GM12878 (cell line): ENCODE measurements at regions not wholly inside any gene's neighbourhood (a gene's known extent, or its start where the extent isn't known, plus 50 kb on each side); places are given as distances from the start of the nearest gene placed in this dataset.

Experiments
- ATAC-seq: fragments of 200-7000 bp; cut with Tn5 transposase; 3 replicates; pipeline ENCODE4 v1.9.1; 2020; ENCODE audit warnings: mild to moderate bottlenecking, moderate library complexity
- BruUV-seq: library from RNA; stranded (reverse); fragments of 400-500 nt; replicated peaks from 2 replicates; lab custom pipeline; 2021; lab: Mats Ljungman, UMichigan
- CTCF ChIA-PET: fragments of 300-600 bp; sonication (Branson Sonifier 250); formaldehyde crosslinking; extraction: SDS; loops from one replicate; lab custom pipeline; 2021; ENCODE audit warnings: inconsistent platforms; lab: Yijun Ruan, JAX
- POLR2A ChIA-PET: fragments of 350-600 bp; formaldehyde crosslinking; extraction: SDS; loops from one replicate; lab custom pipeline; 2021; ENCODE audit warnings: inconsistent platforms; lab: Charles Lee
- RAD21 ChIA-PET: fragments of 300-600 bp; sonication (Branson Sonifier 250); formaldehyde crosslinking; loops from one replicate; lab custom pipeline; 2023; ENCODE audit warnings: antibody characterized with exemption; ENCODE audit not compliant: unreplicated experiment; lab: Charles Lee
- SMC1A ChIA-PET: fragments of 300-600 bp; sonication (Branson Sonifier 250); formaldehyde crosslinking; loops from one replicate; lab custom pipeline; 2023; ENCODE audit not compliant: unreplicated experiment, uncharacterized antibody; lab: Charles Lee
- DNase-seq: peaks from one replicate; pipeline ENCODE4 v3.0.0-alpha.2; 2011; ENCODE audit warnings: low read depth, low spot score
- FAIRE-seq: peaks from 3 replicates; lab custom pipeline; 2011; peaks lifted over from hg19 to GRCh38; lab: Jason Lieb, UNC
- H2AFZ ChIP-seq: 2 replicates; pipeline ENCODE4 v1.6.0; 2011; ENCODE audit warnings: low read depth, low read length, control low read depth; ENCODE audit not compliant: control insufficient read depth
- H3K27ac ChIP-seq: 2 replicates; pipeline ENCODE4 v1.5.1; 2011; ENCODE audit warnings: control low read depth; ENCODE audit not compliant: control insufficient read depth, insufficient read depth
- H3K27me3 ChIP-seq, 2 experiments: replicated peaks in 1 of 2; 2 replicates each; pipeline versions ENCODE4 v1.6.0 to v1.6.1; 2011; ENCODE audit warnings: low read length in 1 of 2; ENCODE audit not compliant: control insufficient read depth in 2 of 2, insufficient read depth in 2 of 2
- H3K36me3 ChIP-seq, 2 experiments: 2 replicates each; pipeline ENCODE4 v1.5.1; 2011; ENCODE audit warnings: low read length in 1 of 2; ENCODE audit not compliant: control insufficient read depth in 2 of 2, insufficient read depth in 2 of 2
- H3K4me1 ChIP-seq: 2 replicates; pipeline ENCODE4 v1.6.1; 2011; ENCODE audit warnings: mild to moderate bottlenecking, low read length, moderate library complexity, mixed read lengths; ENCODE audit not compliant: control insufficient read depth, insufficient read depth
- H3K4me2 ChIP-seq: 2 replicates; pipeline ENCODE4 v1.6.0; 2011; ENCODE audit warnings: control low read depth; ENCODE audit not compliant: control insufficient read depth, insufficient read depth
- H3K4me3 ChIP-seq: fragments of 200-600 bp; sonication (generic); 2 replicates; pipeline ENCODE4 v1.5.1; 2016
- H3K79me2 ChIP-seq: 2 replicates; pipeline ENCODE4 v1.6.0; 2011; ENCODE audit warnings: low read length; ENCODE audit not compliant: control insufficient read depth, insufficient read depth
- H3K9ac ChIP-seq: 2 replicates; pipeline ENCODE4 v1.8.0; 2011; ENCODE audit warnings: low read length, control low read depth, mixed read lengths; ENCODE audit not compliant: control insufficient read depth, insufficient read depth
- H3K9me3 ChIP-seq: replicated peaks from 3 replicates; pipeline ENCODE4 v1.5.1; 2011; ENCODE audit warnings: mild to moderate bottlenecking, low read length; ENCODE audit not compliant: control insufficient read depth, insufficient read depth
- H4K20me1 ChIP-seq: 2 replicates; pipeline ENCODE4 v1.6.0; 2011; ENCODE audit not compliant: control insufficient read depth, insufficient read depth
- BACH1 ChIP-seq: fragments of 450-650 bp; IDR thresholded peaks from 2 replicates; pipeline ENCODE4 v1.6.1; 2017; ENCODE audit warnings: mild to moderate bottlenecking, borderline replicate concordance
- CEBPB ChIP-seq, 2 experiments: fragments of 150-350 bp in 1 of 2; IDR thresholded peaks; 2 replicates each; pipeline ENCODE4 v1.6.1; 2012 to 2014; ENCODE audit warnings: low read depth in 2 of 2, low read length in 2 of 2, borderline replicate concordance in 1 of 2, inconsistent platforms in 1 of 2
- CUX1 ChIP-seq: IDR thresholded peaks from 2 replicates; pipeline ENCODE4 v1.6.1; 2012; ENCODE audit warnings: improper control_type of control experiment, low read depth, low read length; ENCODE audit not compliant: insufficient replicate concordance
- EZH2 ChIP-seq: IDR thresholded peaks from 2 replicates; pipeline ENCODE4 v1.6.1; 2012; ENCODE audit warnings: low read depth, mild to moderate bottlenecking, control low read depth, inconsistent platforms, low read length, borderline replicate concordance; ENCODE audit not compliant: control insufficient read depth
- GABPA ChIP-seq: IDR thresholded peaks from 2 replicates; pipeline ENCODE4 v1.6.1; 2014; ENCODE audit warnings: antibody characterized with exemption, low read depth, mild to moderate bottlenecking, inconsistent platforms
- IRF3 ChIP-seq: fragments of 450-650 bp; IDR thresholded peaks from 2 replicates; pipeline ENCODE4 v1.6.1; 2014; ENCODE audit warnings: mild to moderate bottlenecking
- IRF4 ChIP-seq: IDR thresholded peaks from 2 replicates; pipeline ENCODE4 v1.6.1; 2011; ENCODE audit warnings: low read depth, low read length
- MEF2A ChIP-seq: IDR thresholded peaks from 2 replicates; pipeline ENCODE4 v1.6.1; 2011; ENCODE audit warnings: low read depth, mild to moderate bottlenecking, low read length, moderate library complexity; ENCODE audit not compliant: insufficient read depth
- NR2C2 ChIP-seq: IDR thresholded peaks from 2 replicates; pipeline ENCODE4 v1.6.1; 2011; ENCODE audit warnings: borderline replicate concordance, low read depth; ENCODE audit not compliant: control insufficient read depth, insufficient read length
- REST ChIP-seq: IDR thresholded peaks from 2 replicates; pipeline ENCODE4 v1.6.1; 2012; ENCODE audit warnings: mild to moderate bottlenecking, low read depth, low read length
- RFX5 ChIP-seq: IDR thresholded peaks from 2 replicates; pipeline ENCODE4 v1.6.1; 2011; ENCODE audit warnings: low read depth, low read length, improper control_type of control experiment
- SMAD1 ChIP-seq: fragments of 450-650 bp; IDR thresholded peaks from 2 replicates; pipeline ENCODE4 v1.6.1; 2018; ENCODE audit warnings: mild to moderate bottlenecking, low read depth; ENCODE audit not compliant: partially characterized antibody
- SPI1 ChIP-seq: IDR thresholded peaks from 2 replicates; pipeline ENCODE4 v1.6.1; 2011; ENCODE audit warnings: low read depth, mild to moderate bottlenecking, low read length, moderate library complexity, borderline replicate concordance; ENCODE audit not compliant: insufficient read depth
- SREBF1 ChIP-seq: IDR thresholded peaks from 2 replicates; pipeline ENCODE4 v1.6.1; 2012; ENCODE audit warnings: mild to moderate bottlenecking, low read length
- YY1 ChIP-seq: IDR thresholded peaks from 2 replicates; pipeline ENCODE4 v1.6.1; 2011; ENCODE audit warnings: low read depth, mild to moderate bottlenecking, low read length
- ZNF217 ChIP-seq: fragments of 450-650 bp; IDR thresholded peaks from 2 replicates; pipeline ENCODE4 v1.6.1; 2017; ENCODE audit warnings: antibody characterized with exemption, mild to moderate bottlenecking
- ZSCAN29 ChIP-seq: fragments of 450-650 bp; IDR thresholded peaks from 2 replicates; pipeline ENCODE4 v1.6.1; 2017; ENCODE audit warnings: mild to moderate bottlenecking, moderate library complexity
- WGBS: methylation state at CpG from one replicate; pipeline ENCODE4 v1.1.6; 2016; ENCODE audit warnings: low lambda C conversion rate; ENCODE audit not compliant: insufficient replicate concordance, insufficient coverage; ENCODE audit errors: missing lambda C conversion rate; 5-methylcytosine and 5-hydroxymethylcytosine counted together
- in situ Hi-C: fragments of 300-500 bp; cut with MboI; formaldehyde crosslinking; loops from 9 replicates; pipeline ENCODE4 v1.14.3; 2018; ENCODE audit warnings: mixed read lengths
- intact Hi-C: fragments of 100-400 bp; cut with micrococcal nuclease; formaldehyde crosslinking; loops from one replicate; pipeline ENCODE4 v1.14.2; 2022; ENCODE audit not compliant: unreplicated experiment

- intact Hi-C loops, result no loop called here
- H3K27ac ChIP-seq, result no peak overlapping the region
- FAIRE-seq (no peak), ATAC-seq (no peak), DNase-seq (no peak)
- CTCF ChIA-PET, result no interaction called here
- no peaks in the 10 kb centered on the region for H3K9me3 ChIP-seq
- H4K20me1 ChIP-seq, result no peaks in the 10 kb centered on the region
- WGBS, result 9% methylated on average over 5 of the region's 5 CpGs
- no peak overlapping the region for H3K9ac ChIP-seq
- no peaks in the 10 kb centered on the region for H3K4me1 ChIP-seq
- H3K27me3 ChIP-seq, result no peaks in the 10 kb centered on the region
- no peak overlapping the region for H3K4me2 ChIP-seq
- RAD21 ChIA-PET, result no interaction called here
- in situ Hi-C loops, result no loop called here
- BruUV-seq, result no TSS peak
- H3K79me2 ChIP-seq, result no peaks in the 10 kb centered on the region
- H3K36me3 ChIP-seq, result no peaks in the 10 kb centered on the region
- H3K4me3 ChIP-seq, result no peak overlapping the region
- SMC1A ChIA-PET, result interaction anchor here (0.7 to 1.5 kb wide), 2 partner anchors 17 to 459 kb away, joined by 3 read pairs; no protein-coding TSS in a partner anchor
- POLR2A ChIA-PET, result no interaction called here
- no peak overlapping the region for H2AFZ ChIP-seq
- TF ChIP-seq MEF2A, result no peak
- TF ChIP-seq CUX1, result no peak
- TF ChIP-seq BACH1, result no peak
- no peak for TF ChIP-seq SREBF1
- TF ChIP-seq ZNF217, result no peak
- TF ChIP-seq REST, result no peak
- TF ChIP-seq YY1, result no peak
- TF ChIP-seq ZSCAN29, result no peak
- TF ChIP-seq SPI1, result no peak
- no peak for TF ChIP-seq CEBPB (IDR thresholded peaks at IDR 0.05; ENCODE audit: borderline replicate concordance in 1 of 2, low read depth in 2 of 2, low read length in 2 of 2)
- no peak for TF ChIP-seq NR2C2
- TF ChIP-seq IRF4, result no peak
- TF ChIP-seq RFX5, result no peak
- TF ChIP-seq GABPA, result no peak
- no peak for TF ChIP-seq EZH2
- TF ChIP-seq IRF3, result no peak
- TF ChIP-seq SMAD1, result no peak
These were observed 185.3 kb upstream of the CDH6 start for GRCh38 chr5:31008231-31008630.
